Skeletal muscle cell (primary cell): ENCODE measurements at regions not wholly inside any gene's neighbourhood (a gene's known extent, or its start where the extent isn't known, plus 50 kb on each side); places are given as distances from the start of the nearest gene placed in this dataset.
A peak's percentile ranks its signal among the peaks of the same experiment; 100 is the strongest.

Source experiments
- DNase-seq: peaks from one replicate; pipeline ENCODE4 v3.0.0-alpha.2; 2010; ENCODE audit warnings: low read depth
- H3K4me3 ChIP-seq: 2 replicates; pipeline ENCODE4 v1.5.1; 2011; ENCODE audit warnings: low read depth, mild to moderate bottlenecking, control low read depth, low read length, moderate library complexity

GRCh38 chr9:79007701-79008483 is 563.9 kb upstream of the TLE4 start:
- H3K4me3 ChIP-seq = no peak overlapping the region
- DNase-seq = no peak

DNA sequence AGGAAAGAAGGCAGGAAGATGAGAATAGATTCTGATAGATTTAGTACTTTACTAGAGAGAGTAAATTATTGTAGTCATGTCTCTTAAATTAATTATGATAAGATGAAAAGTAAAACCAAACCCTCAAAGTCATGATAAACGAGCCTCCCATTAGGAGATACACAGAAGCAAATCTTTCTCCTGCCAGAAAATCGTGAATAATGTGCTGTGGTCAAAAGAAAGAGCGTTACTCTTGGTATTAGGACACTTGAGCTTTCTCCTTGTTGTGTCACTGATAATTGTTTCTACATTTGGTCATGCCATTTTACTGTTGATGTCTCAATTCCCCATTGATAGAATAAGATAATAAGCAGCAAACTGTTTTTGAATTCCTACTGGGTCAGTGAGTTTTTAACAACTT is 562.8 kb upstream of the TLE4 start:
- no peak overlapping the region for H3K4me3 ChIP-seq
- DNase-seq = no peak

DNA sequence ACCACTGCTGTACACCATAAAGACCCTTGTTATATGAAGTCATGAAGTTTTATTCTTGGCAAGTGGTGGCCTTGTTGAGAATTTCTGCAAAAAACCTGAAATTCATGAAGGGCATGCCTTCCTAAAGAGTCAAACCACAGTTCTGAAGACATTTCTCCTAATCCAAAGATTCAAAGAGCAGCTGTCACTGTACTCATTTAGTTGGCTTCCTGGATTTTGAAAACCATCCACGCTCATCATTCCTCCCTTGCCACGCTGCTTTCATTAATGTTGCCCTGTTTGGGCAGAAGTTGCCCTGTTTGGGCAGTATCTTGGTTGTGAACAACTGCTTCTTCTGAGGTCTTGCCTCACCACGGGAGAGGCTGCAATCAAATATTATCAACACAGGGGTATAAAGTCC is 560.3 kb upstream of the TLE4 start:
- no peak overlapping the region for H3K4me3 ChIP-seq
- DNase-seq = no peak

DNA sequence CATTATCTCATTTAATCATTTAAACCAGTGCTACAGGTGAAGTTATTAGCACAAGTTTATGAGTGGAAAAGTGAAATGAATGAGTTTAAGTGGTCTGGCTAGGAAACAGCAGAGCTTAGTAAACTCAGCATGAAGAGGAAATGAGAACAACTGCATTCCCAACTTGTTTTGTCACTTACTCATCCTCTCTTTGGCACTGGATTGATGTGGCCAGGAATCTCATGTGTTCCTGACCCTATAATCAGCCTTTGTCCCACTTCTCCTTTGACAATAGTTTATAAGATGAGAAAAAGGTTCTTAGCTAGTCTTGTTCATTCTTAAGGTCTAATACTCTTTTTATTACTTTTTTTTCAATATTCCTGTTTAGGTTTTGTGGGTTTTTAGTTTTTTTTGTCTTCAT is 559.2 kb upstream of the TLE4 start:
- no peak overlapping the region for H3K4me3 ChIP-seq
- DNase-seq = peak; percentile 39

DNA sequence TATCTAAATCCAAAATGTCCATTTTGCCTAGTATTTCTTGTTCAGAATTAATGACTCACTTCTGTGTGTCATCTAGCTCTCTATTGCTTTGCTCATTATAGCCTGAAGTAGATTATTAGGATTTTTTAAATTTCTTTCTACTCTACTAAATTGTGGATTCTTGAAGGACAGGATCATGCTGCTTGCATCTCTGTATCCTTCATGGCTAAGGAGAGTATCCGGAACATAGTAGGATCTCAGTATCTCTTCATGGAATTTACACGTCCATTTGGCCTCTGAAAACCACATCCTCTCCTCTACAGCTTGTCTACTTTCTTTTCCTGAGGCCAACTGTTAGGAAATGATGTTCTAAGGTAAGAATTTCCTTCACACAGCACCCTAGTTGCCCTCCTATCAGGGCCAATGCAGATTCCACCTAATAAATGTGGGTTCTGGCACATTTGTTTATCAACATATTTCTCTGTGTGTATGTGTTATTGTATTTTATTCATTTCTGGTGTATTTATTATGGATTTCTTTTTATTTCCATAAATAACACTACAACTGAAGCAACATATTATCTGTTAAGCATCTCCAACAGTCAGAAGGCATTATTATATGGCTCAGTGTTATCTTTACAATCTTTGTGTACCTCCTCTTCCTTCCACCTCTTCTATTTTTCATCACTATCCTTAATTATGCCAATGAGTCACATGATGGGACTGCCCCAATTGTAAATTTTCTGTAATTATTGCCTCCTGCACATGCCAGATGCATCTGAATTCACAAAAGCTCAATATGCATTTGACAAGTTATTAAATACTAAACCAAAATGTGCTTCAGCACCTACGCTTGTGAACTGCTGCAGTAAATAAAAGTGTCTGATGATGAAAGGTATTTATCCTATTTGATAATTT is 557.8 kb upstream of the TLE4 start:
- H3K4me3 ChIP-seq = no peak overlapping the region
- DNase-seq = no peak

- H3K4me3 ChIP-seq = no peak overlapping the region
- no peak for DNase-seq
Measured at GRCh38 chr9:79014929-79015699, 556.7 kb upstream of the TLE4 start.

DNA sequence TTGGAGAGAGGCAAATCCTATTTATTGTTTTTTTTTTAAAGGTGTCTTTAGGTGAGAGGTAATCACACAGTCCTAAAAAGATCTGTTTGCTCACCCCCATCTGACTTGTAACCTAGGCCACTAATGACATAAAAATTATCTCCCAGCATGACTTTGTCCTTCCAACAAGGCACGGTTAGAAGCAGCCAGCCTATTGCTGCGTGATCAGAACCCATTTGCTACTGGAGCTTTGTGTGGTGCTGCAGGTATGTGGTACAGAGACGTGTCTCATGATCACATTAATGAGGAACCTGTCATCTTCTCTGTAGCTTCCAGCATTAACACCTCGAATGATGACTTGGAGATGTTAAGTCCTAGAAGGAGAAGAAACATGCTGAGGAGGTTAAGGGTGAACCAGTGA is 555.8 kb upstream of the TLE4 start:
- no peak for DNase-seq
- no peak overlapping the region for H3K4me3 ChIP-seq

- no peak overlapping the region for H3K4me3 ChIP-seq
- peak; percentile 48 for DNase-seq
Measured at GRCh38 chr9:79020276-79020675, 551.5 kb upstream of the TLE4 start.

GRCh38 chr9:79021084-79021483 is 550.7 kb upstream of the TLE4 start:
- DNase-seq = no peak
- no peak overlapping the region for H3K4me3 ChIP-seq

DNA sequence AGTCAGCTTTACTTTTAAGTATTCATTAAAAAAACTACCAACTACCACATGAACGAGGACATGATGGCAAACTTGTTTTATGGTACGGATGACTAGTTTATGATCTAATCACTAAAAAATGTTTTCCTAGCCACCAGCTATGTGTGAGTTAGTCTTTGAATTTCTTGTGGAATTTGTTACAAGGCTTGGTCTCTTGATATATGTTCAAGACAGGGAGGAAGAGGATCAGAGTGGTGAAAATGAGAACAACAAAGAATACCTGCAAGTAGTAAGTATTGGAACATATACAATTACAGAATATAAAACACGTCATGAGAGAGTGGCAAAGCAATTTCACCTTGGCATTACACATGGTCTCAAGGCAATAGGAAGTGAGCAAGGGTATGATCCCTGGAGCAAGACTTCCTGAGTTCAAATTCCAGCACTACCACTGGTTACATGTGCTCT is 548.6 kb upstream of the TLE4 start:
- DNase-seq = peak; percentile 84
- no peak overlapping the region for H3K4me3 ChIP-seq

GRCh38 chr9:79026316-79026715 is 545.4 kb upstream of the TLE4 start:
- H3K4me3 ChIP-seq = no peak overlapping the region
- no peak for DNase-seq

DNA sequence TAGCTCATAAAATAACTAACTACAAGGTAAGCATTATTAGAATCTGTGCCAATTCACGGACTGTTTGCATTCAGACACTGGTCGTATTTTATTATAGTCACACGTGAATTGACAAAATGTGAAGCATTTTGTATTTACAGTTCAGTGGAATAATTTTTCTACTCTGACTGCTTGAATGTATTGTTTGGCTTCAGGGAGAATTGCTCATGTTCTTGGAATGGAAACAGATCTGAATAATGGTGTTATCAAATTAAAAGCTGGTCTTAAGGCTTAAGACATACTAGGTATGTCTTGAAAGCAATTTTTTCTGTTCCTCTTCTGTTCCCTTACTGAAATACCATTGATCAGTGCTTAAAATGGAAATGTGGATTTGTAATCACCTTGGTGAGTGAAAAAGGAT is 543.7 kb upstream of the TLE4 start:
- no peak for DNase-seq
- H3K4me3 ChIP-seq = no peak overlapping the region

DNA sequence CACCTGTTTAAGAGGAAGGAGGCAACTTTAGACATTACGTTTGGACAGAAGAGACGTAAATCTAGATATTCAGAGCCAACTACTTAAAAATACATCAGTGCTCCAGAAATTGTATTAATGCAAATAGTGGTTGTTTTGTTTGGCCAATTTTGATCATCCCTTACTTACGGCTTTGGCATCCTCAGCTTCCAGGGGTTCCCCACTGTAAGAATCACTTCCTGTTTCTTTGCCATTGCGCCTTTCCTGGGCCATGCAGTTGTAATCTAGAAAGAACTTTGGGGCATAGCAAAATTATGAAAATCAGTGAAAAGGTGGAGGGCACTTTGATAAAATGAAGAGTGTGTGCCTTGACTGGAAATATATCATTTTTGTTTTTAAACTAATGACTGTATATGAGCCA is 537.2 kb upstream of the TLE4 start:
- no peak for DNase-seq
- no peak overlapping the region for H3K4me3 ChIP-seq

DNA sequence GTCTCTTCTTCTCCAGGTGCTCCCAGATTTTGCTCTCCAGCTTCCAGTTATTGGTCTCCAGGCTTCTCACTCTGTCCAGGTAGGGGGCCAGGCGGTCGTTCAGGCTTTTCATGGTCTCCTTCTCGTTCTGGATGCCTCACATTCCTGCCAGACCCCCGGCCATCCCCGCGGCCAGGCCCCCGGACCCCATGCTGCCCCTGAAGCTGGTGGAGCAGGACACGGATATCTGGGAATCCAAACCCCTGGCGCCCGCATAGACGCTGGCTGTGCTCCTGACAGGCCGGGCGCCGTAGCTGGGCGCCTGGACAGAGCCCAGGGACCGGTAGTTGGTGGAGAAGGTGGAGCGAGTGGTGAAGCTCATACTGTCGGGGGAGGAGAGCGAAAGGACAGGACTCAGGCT is 534.4 kb upstream of the TLE4 start:
- no peak overlapping the region for H3K4me3 ChIP-seq
- no peak for DNase-seq

GRCh38 chr9:79040671-79041070 is 531.1 kb upstream of the TLE4 start:
- no peak for DNase-seq
- no peak overlapping the region for H3K4me3 ChIP-seq

GRCh38 chr9:79041266-79041665 is 530.5 kb upstream of the TLE4 start:
- no peak for DNase-seq
- no peak overlapping the region for H3K4me3 ChIP-seq

- no peak overlapping the region for H3K4me3 ChIP-seq
- no peak for DNase-seq
Measured at GRCh38 chr9:79043916-79044315, 527.8 kb upstream of the TLE4 start.

DNA sequence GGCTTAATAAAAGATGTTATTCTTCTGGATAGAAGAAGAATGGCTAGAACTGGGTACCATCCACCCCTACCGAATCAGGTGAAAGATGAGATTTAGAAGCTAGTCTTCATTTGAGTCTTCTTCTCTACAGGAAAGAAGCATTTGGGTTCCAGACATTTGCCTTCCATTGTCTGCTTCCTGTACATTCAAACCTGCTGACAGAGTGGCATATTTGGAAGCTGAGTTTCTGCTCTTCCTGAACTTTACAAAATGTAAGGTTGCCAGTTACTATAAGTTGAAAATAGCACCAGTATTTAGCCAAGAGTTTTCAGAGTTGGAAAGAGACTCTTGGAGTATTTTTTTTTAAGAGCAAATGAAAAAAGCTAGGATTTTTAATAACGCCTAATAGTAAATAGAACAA is 525.4 kb upstream of the TLE4 start:
- no peak overlapping the region for H3K4me3 ChIP-seq
- no peak for DNase-seq

GRCh38 chr9:79049371-79049770 is 522.4 kb upstream of the TLE4 start:
- DNase-seq = no peak
- no peak overlapping the region for H3K4me3 ChIP-seq

DNA sequence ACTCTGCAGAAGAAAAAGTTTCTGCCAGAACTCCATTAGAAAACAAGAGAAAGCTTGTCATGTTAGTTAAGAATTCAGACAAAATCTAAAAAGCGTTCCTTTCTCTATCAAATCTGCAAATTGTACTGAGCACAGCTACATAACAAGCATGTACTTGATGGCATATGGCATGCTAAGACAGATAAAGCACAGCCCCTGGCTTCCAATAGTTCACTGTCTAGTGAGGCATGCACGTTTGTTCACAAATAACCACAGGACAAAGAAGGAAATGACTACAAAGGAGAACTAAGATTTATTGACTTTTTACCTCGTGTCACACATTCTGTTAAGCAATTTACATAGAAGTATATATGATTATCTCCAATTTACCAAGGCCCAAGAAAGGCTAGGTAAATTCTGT is 518.2 kb upstream of the TLE4 start:
- DNase-seq = no peak

More for the DNA sequence above, 518.2 kb upstream of the TLE4 start:
- no peak overlapping the region for H3K4me3 ChIP-seq
